ENCODE measurements at regions not wholly inside any gene's neighbourhood (a gene's known extent, or its start where the extent isn't known, plus 50 kb on each side); places are given as distances from the start of the nearest gene placed in this dataset.
"Not testable (repeated sequence)": the region's sequence is repeated elsewhere in the genome, so short reads cannot be mapped to it uniquely, and the experiment has no call there.

DNA sequence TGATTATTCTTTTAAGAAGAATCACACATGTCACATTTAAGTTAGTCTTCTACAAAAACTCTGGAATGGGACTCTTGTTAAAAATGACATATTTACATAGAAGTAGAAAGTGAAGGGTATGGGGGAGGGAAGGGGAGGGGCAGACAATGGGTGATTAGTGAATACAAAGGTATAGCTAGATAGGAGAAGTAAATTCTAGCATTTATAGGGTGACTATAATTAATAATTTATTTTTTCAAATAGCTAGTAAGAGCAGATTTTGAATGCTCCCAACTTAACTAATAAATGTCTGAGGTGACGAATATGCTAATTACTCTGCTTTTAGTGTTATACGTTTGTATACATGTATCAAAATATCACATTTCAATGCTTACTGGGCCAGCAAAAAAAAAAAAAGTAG lies 59.4 kb downstream of the BLTP3B start:
- H3K4me1 Mint-ChIP-seq (ENCODE audit: low read depth): no peaks in the 10 kb centered on the region
- H3K4me3 Mint-ChIP-seq: no peak overlapping the region
- H3K27me3 Mint-ChIP-seq: no peaks in the 10 kb centered on the region
- intact Hi-C loops (cut with micrococcal nuclease): no loop called here
- no peak overlapping the region for H3K27ac Mint-ChIP-seq
- H3K9me3 Mint-ChIP-seq: no peaks in the 10 kb centered on the region
- H3K36me3 Mint-ChIP-seq (ENCODE audit: low read depth): peaks cover 91% of the 10 kb centered on the region

- H3K27ac Mint-ChIP-seq; H3K27me3 Mint-ChIP-seq; H3K9me3 Mint-ChIP-seq; H3K4me1 Mint-ChIP-seq (ENCODE audit: low read depth); H3K4me3 Mint-ChIP-seq: not testable (repeated sequence)
- intact Hi-C loops (cut with micrococcal nuclease): loop anchor here (10.0 kb wide), 1 partner anchor 236 kb away; no protein-coding TSS in a partner anchor
- peaks cover 87% of the 10 kb centered on the region for H3K36me3 Mint-ChIP-seq (ENCODE audit: low read depth)
Observed at GRCh38 chr12:100078777-100079176, 63.9 kb downstream of the BLTP3B start.

DNA sequence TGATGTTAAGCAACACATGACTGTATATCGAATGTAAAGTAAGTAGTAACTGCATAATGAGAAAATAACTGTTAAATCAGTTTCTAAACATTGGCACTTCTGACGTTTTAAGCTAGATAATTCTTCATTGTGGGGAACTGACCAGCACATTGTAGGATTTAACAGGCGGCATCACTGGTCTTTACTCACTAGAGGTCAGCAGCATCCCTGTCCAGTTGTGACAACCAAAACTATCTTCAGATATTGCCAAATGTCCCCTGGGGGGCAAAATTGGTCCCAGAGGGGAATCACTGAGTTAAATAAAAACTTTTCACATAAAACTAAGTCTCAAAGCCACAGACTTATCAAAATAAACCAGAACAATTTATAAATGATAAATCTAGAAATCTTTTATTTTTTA lies 65.3 kb downstream of the BLTP3B start:
- Mint-ChIP-seq H3K9me3 (no peaks in the 10 kb centered on the region), H3K27me3 (no peaks in the 10 kb centered on the region), H3K4me1 (ENCODE audit: low read depth) (no peaks in the 10 kb centered on the region), H3K27ac (no peak overlapping the region), H3K4me3 (no peak overlapping the region), H3K36me3 (ENCODE audit: low read depth) (peaks cover 81% of the 10 kb centered on the region)
- intact Hi-C loops (cut with micrococcal nuclease): loop anchor here (10.0 kb wide), 1 partner anchor 237 kb away; no protein-coding TSS in a partner anchor

DNA sequence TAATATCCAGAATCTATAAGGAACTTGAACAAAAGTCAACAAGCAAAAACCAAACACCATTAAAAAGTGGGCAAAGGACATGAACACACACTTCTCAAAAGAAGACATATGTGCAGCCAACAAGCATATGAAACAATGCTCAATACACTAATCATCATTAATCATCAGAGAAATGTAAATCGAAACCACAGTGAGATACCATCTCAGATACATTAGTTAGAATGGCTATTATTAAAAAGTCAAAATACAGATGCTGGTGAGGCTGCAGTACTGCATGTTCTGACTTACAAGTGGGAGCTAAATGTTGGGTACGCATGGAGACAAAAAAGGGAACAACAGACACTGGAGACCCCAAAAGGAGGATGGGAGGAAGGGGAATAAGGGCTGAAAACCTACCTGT lies 67.1 kb downstream of the BLTP3B start:
- peaks cover 78% of the 10 kb centered on the region for H3K36me3 Mint-ChIP-seq (ENCODE audit: low read depth)
- no peaks in the 10 kb centered on the region for H3K4me1 Mint-ChIP-seq (ENCODE audit: low read depth)
- H3K4me3 Mint-ChIP-seq: no peak overlapping the region
- H3K9me3 Mint-ChIP-seq: no peaks in the 10 kb centered on the region
- no peaks in the 10 kb centered on the region for H3K27me3 Mint-ChIP-seq
- no peak overlapping the region for H3K27ac Mint-ChIP-seq
- intact Hi-C loops (cut with micrococcal nuclease): loop anchor here (10.0 kb wide), 1 partner anchor 239 kb away; no protein-coding TSS in a partner anchor

DNA sequence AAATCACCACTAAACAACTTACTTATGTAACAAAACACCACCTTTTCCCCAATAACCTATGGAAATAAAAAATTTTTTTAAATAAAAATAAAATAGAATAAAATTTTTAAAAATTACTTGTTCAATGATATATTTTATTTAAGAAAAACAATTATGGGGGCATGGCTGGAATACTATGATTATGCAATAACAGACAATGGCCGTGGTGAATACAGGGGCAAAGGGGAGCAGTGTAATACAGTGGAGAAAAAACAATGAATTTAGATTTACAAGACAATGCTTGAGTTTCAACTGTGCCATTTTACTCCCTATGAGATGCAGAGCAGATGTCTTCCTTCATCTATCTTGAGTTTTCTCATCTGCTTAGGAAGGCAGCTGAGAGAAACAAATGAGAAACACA lies 72.9 kb downstream of the BLTP3B start:
- intact Hi-C loops (cut with micrococcal nuclease): loop anchor here (10.0 kb wide), 1 partner anchor 245 kb away; no protein-coding TSS in a partner anchor
- Mint-ChIP-seq H3K9me3 (peaks cover 46% of the 10 kb centered on the region), H3K4me3 (no peak overlapping the region), H3K27me3 (no peaks in the 10 kb centered on the region), H3K4me1 (ENCODE audit: low read depth) (no peaks in the 10 kb centered on the region), H3K27ac (no peak overlapping the region), H3K36me3 (ENCODE audit: low read depth) (peaks cover 89% of the 10 kb centered on the region)

GRCh38 chr12:100068305-100068704 lies 74.4 kb downstream of the BLTP3B start:
- Mint-ChIP-seq H3K27me3 (no peaks in the 10 kb centered on the region), H3K27ac (no peak overlapping the region), H3K4me1 (ENCODE audit: low read depth) (no peaks in the 10 kb centered on the region), H3K9me3 (peaks cover 48% of the 10 kb centered on the region), H3K36me3 (ENCODE audit: low read depth) (peaks cover 91% of the 10 kb centered on the region), H3K4me3 (no peak overlapping the region)
- intact Hi-C loops (cut with micrococcal nuclease): no loop called here

DNA sequence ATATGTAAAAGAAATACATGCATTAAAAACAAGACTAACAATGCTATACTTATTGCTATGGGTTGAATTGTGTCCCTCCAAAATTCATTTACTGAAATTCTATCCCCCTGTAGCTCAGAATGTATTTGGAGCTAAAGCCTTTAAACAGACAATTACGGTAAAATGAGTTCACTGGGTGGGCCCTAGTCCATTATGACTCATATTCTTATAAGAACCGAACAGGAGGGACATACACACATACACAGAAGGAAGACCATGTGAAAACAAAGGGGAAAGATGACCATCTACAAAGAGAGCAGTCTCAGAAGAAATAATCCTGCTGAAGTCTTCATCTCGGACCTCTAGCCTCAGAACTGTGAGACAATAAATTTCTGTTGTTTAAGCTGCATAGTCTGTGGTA lies 77.1 kb upstream of the ANKS1B start:
- intact Hi-C loops (cut with micrococcal nuclease): no loop called here
- H3K4me3 Mint-ChIP-seq: no peak overlapping the region
- H3K36me3 Mint-ChIP-seq (ENCODE audit: low read depth): peaks cover 96% of the 10 kb centered on the region
- peaks cover 23% of the 10 kb centered on the region for H3K9me3 Mint-ChIP-seq
- H3K4me1 Mint-ChIP-seq (ENCODE audit: low read depth): no peaks in the 10 kb centered on the region
- no peaks in the 10 kb centered on the region for H3K27me3 Mint-ChIP-seq
- no peak overlapping the region for H3K27ac Mint-ChIP-seq

DNA sequence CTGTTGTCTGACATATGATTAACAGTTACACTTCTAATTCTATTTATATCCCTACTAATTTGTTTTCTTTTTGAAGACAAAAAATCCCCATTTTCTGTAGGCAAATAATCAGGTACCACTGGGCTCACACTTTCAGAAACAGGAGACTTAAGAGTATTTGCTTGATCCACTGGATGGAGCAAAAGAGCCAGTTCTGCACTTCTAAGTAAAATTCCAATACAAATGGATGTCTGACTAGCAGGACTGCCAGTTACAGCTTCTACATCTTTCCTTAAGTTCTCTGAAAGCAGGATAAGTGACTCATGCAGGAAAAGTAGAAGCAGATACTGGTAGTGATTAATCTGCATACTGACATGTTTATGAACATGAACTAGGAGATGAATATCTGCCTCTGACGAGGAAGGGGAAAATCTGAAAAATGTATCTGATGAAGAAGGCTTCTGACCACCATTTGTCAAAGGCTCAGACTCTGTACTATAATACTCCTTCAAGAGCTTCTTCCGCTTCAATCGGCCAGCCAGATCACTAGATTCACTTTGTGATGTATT lies 73.8 kb upstream of the ANKS1B start:
- peaks cover 83% of the 10 kb centered on the region for H3K36me3 Mint-ChIP-seq (ENCODE audit: low read depth)

GRCh38 chr12:100046202-100046601 lies 61.5 kb upstream of the ANKS1B start:
- H3K27me3 Mint-ChIP-seq; H3K4me3 Mint-ChIP-seq; H3K9me3 Mint-ChIP-seq; intact Hi-C loops (cut with micrococcal nuclease); H3K4me1 Mint-ChIP-seq (ENCODE audit: low read depth); H3K27ac Mint-ChIP-seq: not testable (repeated sequence)
- peaks cover 99% of the 10 kb centered on the region for H3K36me3 Mint-ChIP-seq (ENCODE audit: low read depth)

More for the DNA sequence above, 73.8 kb upstream of the ANKS1B start:
- Mint-ChIP-seq H3K9me3 (no peaks in the 10 kb centered on the region), H3K27ac (no peak overlapping the region), H3K27me3 (no peaks in the 10 kb centered on the region), H3K4me1 (ENCODE audit: low read depth) (no peaks in the 10 kb centered on the region), H3K4me3 (no peak overlapping the region)
- intact Hi-C loops (cut with micrococcal nuclease): no loop called here

DNA sequence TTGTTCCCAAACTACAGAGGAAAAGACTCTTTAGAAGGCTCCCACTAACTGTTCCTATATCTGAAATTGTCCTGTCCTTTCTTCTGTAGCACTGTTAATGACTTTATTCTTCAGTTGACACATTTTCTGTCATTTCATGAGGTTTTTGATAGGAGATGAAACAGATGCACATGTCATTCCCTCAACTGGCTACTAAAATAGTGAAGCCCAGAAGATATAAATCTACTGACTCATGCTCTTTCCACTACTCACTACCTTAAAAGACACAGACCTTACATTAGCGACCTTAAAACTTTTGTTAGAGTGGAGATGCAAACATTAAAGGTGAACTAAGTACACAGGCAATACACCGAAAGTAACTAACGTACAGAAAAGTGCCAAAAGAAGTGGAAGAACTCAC lies 59.5 kb upstream of the ANKS1B start:
- H3K27me3 Mint-ChIP-seq: no peaks in the 10 kb centered on the region
- intact Hi-C loops (cut with micrococcal nuclease): no loop called here
- H3K4me3 Mint-ChIP-seq: no peak overlapping the region
- no peaks in the 10 kb centered on the region for H3K4me1 Mint-ChIP-seq (ENCODE audit: low read depth)
- peaks cover 89% of the 10 kb centered on the region for H3K36me3 Mint-ChIP-seq (ENCODE audit: low read depth)
- H3K9me3 Mint-ChIP-seq: peaks cover 9% of the 10 kb centered on the region
- H3K27ac Mint-ChIP-seq: no peak overlapping the region

GRCh38 chr12:100043631-100044030 lies 58.9 kb upstream of the ANKS1B start:
- no peak overlapping the region for H3K4me3 Mint-ChIP-seq
- intact Hi-C loops (cut with micrococcal nuclease): no loop called here

More at GRCh38 chr12:100043631-100044030, 58.9 kb upstream of the ANKS1B start:
- H3K27me3 Mint-ChIP-seq: no peaks in the 10 kb centered on the region
- H3K9me3 Mint-ChIP-seq: peaks cover 9% of the 10 kb centered on the region
- H3K4me1 Mint-ChIP-seq (ENCODE audit: low read depth): no peaks in the 10 kb centered on the region
- H3K36me3 Mint-ChIP-seq (ENCODE audit: low read depth): peaks cover 89% of the 10 kb centered on the region
- no peak overlapping the region for H3K27ac Mint-ChIP-seq
